ENCODE measurements at regions not wholly inside any gene's neighbourhood (a gene's known extent, or its start where the extent isn't known, plus 50 kb on each side); places are given as distances from the start of the nearest gene placed in this dataset.
A peak's percentile ranks its signal among the peaks of the same experiment; 100 is the strongest.
"Not testable (repeated sequence)": the region's sequence is repeated elsewhere in the genome, so short reads cannot be mapped to it uniquely, and the experiment has no call there.

DNA sequence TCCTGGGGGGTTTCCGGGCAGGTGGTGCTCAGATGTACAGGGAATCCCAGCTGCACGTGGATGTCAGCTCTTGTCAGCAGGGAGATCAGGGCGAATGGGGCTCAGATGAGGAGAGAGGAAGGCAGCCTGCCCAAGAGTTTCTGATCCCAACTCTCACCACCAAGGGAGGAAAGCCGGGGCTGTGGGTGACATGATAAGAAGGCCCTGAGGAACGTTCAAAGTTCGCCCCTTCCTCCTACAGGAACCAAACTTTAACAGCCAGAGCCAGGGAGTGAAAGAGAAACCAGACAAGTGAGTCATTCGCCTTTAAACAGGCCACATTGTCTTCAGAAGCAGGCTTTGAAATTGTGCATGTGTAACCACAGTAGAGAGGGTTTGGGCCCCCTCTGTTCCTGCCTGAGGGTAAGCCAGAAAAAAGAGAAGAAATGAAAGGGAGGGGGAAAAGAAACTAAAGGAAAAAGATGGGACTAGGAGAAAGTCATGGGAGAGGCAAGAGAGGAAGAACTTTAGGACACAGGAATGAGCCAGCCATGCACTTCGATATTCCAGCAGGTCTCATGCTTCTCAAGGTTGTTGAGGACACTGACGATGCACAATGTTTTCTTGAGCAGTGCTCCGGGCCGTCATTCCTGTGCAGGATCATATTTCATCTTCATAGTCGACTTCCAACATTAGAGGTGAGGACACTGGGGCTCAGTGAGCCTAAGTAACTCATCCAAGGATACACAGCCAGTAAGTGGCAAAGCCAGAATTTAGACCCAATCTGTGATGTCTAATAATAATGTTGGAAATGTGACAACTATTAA is 691.4 kb upstream of the TBX3 start:
- peak in 2 of 3 donors; percentile 48 to 59 for DNase-seq
- H3K4me1 ChIP-seq, result no peaks in the 10 kb centered on the region
- H3K4me3 ChIP-seq, result no peak overlapping the region
- H3K27ac ChIP-seq, result no peak overlapping the region
- H3K27me3 ChIP-seq, result no peaks in the 10 kb centered on the region
- TF ChIP-seq POLR2A (IDR thresholded peaks at IDR 0.05), result no peak
- TF ChIP-seq, protein P1, sequence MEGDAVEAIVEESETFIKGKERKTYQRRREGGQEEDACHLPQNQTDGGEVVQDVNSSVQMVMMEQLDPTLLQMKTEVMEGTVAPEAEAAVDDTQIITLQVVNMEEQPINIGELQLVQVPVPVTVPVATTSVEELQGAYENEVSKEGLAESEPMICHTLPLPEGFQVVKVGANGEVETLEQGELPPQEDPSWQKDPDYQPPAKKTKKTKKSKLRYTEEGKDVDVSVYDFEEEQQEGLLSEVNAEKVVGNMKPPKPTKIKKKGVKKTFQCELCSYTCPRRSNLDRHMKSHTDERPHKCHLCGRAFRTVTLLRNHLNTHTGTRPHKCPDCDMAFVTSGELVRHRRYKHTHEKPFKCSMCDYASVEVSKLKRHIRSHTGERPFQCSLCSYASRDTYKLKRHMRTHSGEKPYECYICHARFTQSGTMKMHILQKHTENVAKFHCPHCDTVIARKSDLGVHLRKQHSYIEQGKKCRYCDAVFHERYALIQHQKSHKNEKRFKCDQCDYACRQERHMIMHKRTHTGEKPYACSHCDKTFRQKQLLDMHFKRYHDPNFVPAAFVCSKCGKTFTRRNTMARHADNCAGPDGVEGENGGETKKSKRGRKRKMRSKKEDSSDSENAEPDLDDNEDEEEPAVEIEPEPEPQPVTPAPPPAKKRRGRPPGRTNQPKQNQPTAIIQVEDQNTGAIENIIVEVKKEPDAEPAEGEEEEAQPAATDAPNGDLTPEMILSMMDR (IDR thresholded peaks at IDR 0.05), result peak in 1 of 6 experiments; percentile 3
- H3K9me3 ChIP-seq, result no peaks in the 10 kb centered on the region
- H3K36me3 ChIP-seq, result no peaks in the 10 kb centered on the region

DNA sequence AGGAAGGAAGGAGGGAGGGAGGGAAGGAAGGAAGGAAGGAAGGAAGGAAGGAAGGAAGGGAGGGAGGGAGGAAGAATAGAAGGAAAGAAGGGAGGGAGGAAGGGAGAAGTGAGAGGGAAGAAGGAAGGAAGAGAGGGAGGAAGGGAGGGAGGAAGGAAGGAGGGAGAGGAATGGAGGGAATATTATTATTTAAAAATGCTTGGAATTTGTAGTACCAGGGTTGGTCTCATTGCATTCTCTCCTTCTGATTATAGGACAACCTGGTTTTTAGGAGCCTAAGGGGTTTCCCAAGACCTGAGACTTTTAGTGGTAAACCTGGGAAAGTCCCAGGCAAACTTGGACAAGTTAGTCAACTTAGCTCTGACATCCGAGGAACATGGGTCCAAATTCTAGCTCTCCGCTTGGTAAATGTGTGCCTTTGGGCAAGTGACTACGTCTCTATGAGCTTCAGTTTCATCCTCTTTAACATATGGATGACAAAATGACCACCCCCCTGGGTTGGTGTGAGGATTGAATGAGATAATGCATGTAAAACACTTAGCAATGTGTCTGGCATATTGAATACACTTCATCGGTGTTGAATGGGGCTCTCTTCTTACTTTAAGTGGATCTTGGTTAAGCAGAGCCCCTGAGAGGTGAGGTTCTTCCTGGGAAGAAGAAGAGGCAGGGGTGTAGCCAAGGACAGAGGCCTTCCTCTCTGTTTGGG is 690.7 kb upstream of the TBX3 start:
- no peak for DNase-seq
- Histone ChIP-seq H3K27ac (no peak overlapping the region), H3K36me3 (no peaks in the 10 kb centered on the region), H3K4me1 (no peaks in the 10 kb centered on the region), H3K4me3 (no peak overlapping the region), H3K27me3 (no peaks in the 10 kb centered on the region), H3K9me3 (no peaks in the 10 kb centered on the region)
- TF ChIP-seq POLR2A (IDR thresholded peaks at IDR 0.05), result no peak
- TF ChIP-seq, protein P1 (IDR thresholded peaks at IDR 0.05), result no peak

DNA sequence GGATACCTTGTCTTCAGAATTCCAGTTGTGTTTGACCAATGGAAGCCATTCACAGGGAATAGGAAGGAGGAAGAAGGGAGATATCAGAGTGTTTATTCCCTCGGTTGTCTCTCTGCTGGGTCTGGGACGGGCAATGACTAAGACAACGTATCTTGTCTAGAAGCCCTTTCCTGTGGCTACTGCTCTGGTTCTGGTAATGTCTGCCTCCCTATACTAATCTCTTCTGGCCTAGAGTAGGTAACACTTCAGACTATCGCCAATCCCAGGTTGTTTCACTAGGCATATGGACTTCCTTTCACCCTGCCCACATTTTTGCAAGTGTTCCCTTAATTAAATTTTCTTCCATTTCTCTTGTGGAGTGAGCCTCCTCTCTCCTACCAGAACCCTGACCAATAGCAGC is 687.7 kb upstream of the TBX3 start:
- DNase-seq, result no peak
- Histone ChIP-seq H3K36me3 (no peaks in the 10 kb centered on the region), H3K27me3 (no peaks in the 10 kb centered on the region)

DNA sequence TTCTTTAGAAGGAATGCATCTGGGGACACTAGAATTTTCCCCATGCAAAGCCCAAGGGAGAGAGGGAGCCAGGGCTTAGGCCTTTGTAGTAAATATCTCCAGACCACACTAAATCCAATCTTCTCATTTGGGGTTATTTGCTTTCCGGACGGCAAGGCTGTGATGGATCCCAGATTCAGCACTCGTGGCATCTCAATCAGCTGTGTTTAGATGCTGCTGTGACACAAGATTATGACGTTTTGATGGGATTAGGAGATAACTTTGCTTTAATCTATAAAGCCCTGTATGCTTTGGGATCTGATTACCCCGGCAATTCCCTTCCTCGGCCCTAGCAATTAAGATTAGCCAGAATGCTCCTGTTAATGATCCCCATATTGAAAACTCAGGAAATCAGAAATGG is 686.7 kb upstream of the TBX3 start:
- H3K36me3 ChIP-seq, result no peaks in the 10 kb centered on the region
- H3K4me1 ChIP-seq, result no peaks in the 10 kb centered on the region
- no peak for TF ChIP-seq POLR2A (IDR thresholded peaks at IDR 0.05)
- TF ChIP-seq, protein P1 (IDR thresholded peaks at IDR 0.05), result no peak
- DNase-seq, result no peak
- H3K4me3 ChIP-seq, result no peak overlapping the region
- no peak overlapping the region for H3K27ac ChIP-seq
- no peaks in the 10 kb centered on the region for H3K27me3 ChIP-seq
- H3K9me3 ChIP-seq, result no peaks in the 10 kb centered on the region

More for the DNA sequence above, 687.7 kb upstream of the TBX3 start:
- Histone ChIP-seq H3K4me1 (no peaks in the 10 kb centered on the region), H3K27ac (no peak overlapping the region), H3K4me3 (no peak overlapping the region), H3K9me3 (no peaks in the 10 kb centered on the region)
- TF ChIP-seq POLR2A (IDR thresholded peaks at IDR 0.05), result no peak
- TF ChIP-seq, protein P1 (IDR thresholded peaks at IDR 0.05), result no peak

DNA sequence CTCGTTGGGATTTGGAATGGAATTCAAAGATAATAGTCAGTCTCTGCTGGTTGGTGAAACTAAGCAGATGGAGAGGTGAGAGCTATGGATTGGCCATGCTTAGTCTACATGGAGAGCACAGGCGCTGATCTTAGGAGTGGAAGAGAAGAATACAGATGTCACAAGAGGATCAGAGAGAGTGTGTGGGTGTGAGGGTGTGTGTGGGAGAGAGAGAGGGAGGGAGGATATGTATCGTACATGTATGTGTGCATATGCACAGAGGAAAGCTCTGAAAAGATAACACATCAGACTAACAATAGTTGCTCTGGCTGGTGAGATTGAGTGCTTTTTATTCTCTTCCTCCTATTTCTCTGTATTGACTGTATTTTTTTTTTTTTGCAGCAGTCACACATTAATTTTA is 686.2 kb upstream of the TBX3 start:
- H3K4me3 ChIP-seq, result no peak overlapping the region
- H3K27ac ChIP-seq, result no peak overlapping the region
- H3K4me1 ChIP-seq, result no peaks in the 10 kb centered on the region
- no peak for DNase-seq
- no peaks in the 10 kb centered on the region for H3K9me3 ChIP-seq
- H3K27me3 ChIP-seq, result no peaks in the 10 kb centered on the region
- no peaks in the 10 kb centered on the region for H3K36me3 ChIP-seq
- no peak for TF ChIP-seq POLR2A (IDR thresholded peaks at IDR 0.05)
- TF ChIP-seq, protein P1 (IDR thresholded peaks at IDR 0.05), result no peak

DNA sequence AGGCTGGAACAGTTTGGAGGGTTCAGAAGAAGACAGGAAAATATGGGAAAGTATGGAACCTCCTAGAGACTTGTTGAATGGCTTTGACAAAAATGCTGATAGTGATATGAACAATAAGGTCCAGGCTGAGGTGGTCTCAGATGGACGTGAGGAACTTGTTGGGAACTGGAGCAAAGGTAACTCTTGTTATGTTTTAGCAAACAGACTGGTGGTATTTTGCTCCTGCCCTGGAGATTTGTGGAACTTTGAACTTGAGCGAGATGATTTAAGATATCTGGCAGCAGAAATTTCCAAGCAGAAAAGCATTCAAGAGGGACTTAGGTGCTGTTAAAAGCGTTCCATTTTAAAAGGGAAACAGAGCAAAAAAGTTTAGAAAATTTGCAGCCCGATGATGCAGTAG is 682.3 kb upstream of the TBX3 start:
- H3K4me3 ChIP-seq, H3K27ac ChIP-seq, H3K27me3 ChIP-seq, DNase-seq, H3K9me3 ChIP-seq, H3K36me3 ChIP-seq, H3K4me1 ChIP-seq: not testable (repeated sequence)

DNA sequence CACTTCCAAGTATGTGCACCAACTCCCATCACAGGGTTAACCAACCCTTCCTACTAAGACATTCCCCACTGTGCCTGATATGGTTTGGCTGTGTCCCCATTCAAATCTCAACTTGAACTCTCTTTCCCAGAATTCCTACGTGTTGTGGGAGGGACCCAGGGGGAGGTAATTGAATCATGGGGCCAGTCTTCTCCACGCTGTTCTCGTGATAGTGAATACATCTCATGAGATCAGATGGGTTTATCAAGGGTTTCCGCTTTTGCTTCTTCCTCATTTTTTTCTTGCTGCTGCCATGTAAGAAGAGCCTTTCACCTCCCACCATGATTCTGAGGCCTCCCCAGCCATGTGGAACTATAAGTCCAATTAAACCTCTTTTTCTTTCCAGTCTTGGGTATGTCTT is 681.8 kb upstream of the TBX3 start:
- H3K27me3 ChIP-seq, H3K36me3 ChIP-seq, H3K27ac ChIP-seq, H3K4me3 ChIP-seq, H3K9me3 ChIP-seq, DNase-seq, H3K4me1 ChIP-seq: not testable (repeated sequence)

All from Peyer's patch (tissue), 4 donors.